ENCODE measurements at regions not wholly inside any gene's neighbourhood (a gene's known extent, or its start where the extent isn't known, plus 50 kb on each side); places are given as distances from the start of the nearest gene placed in this dataset.
A peak's percentile ranks its signal among the peaks of the same experiment; 100 is the strongest.

GRCh38 chr15:62558640-62559380, 393.7 kb upstream of the C2CD4B start:
- H3K36me3 ChIP-seq (ENCODE audit: control insufficient read depth in 2 of 2, insufficient read depth in 2 of 2, low read length in 2 of 2) = no peaks in the 10 kb centered on the region
- no peaks in the 10 kb centered on the region for H3K27me3 ChIP-seq (ENCODE audit: control insufficient read depth in 2 of 2, insufficient read depth in 2 of 2, low read length in 2 of 2)
- peak overlapping the region in 1 of 2 donors; percentile 19 for H3K9ac ChIP-seq (ENCODE audit: low read depth in 1 of 2, low read length in 2 of 2)
- H3K4me1 ChIP-seq (ENCODE audit: control insufficient read depth in 2 of 2, insufficient read depth in 2 of 2, low read length in 2 of 2) = peaks cover 16 to 24% of the 10 kb centered on the region in 2 donors
- H3K27ac ChIP-seq (ENCODE audit: low read depth in 2 of 2, low read length in 2 of 2) = peak overlapping the region; percentile 17 to 23
- H3K4me3 ChIP-seq (ENCODE audit: low read length in 2 of 2) = no peak overlapping the region
- H3K9me3 ChIP-seq (ENCODE audit: control insufficient read depth in 2 of 2, low read length in 2 of 2) = no peaks in the 10 kb centered on the region

GRCh38 chr15:62559381-62559733, 394.3 kb upstream of the C2CD4B start:
- peak overlapping the region in 1 of 2 donors; percentile 17 for H3K27ac ChIP-seq (ENCODE audit: low read depth in 2 of 2, low read length in 2 of 2)
- H3K4me3 ChIP-seq (ENCODE audit: low read length in 2 of 2) = no peak overlapping the region
- H3K27me3 ChIP-seq (ENCODE audit: control insufficient read depth in 2 of 2, insufficient read depth in 2 of 2, low read length in 2 of 2) = no peaks in the 10 kb centered on the region
- peak overlapping the region in 1 of 2 donors; percentile 19 for H3K9ac ChIP-seq (ENCODE audit: low read depth in 1 of 2, low read length in 2 of 2)
- H3K9me3 ChIP-seq (ENCODE audit: control insufficient read depth in 2 of 2, low read length in 2 of 2) = no peaks in the 10 kb centered on the region
- no peaks in the 10 kb centered on the region for H3K36me3 ChIP-seq (ENCODE audit: control insufficient read depth in 2 of 2, insufficient read depth in 2 of 2, low read length in 2 of 2)
- peaks cover 21 to 30% of the 10 kb centered on the region in 2 donors for H3K4me1 ChIP-seq (ENCODE audit: control insufficient read depth in 2 of 2, insufficient read depth in 2 of 2, low read length in 2 of 2)

GRCh38 chr15:62561059-62561519, 396.0 kb upstream of the C2CD4B start:
- Histone ChIP-seq H3K9ac (ENCODE audit: low read depth in 1 of 2, low read length in 2 of 2) (peak overlapping the region; percentile 78 to 82), H3K27ac (ENCODE audit: low read depth in 2 of 2, low read length in 2 of 2) (peak overlapping the region; percentile 86 to 89), H3K4me3 (ENCODE audit: low read length in 2 of 2) (peak overlapping the region; percentile 69 to 80), H3K9me3 (ENCODE audit: control insufficient read depth in 2 of 2, low read length in 2 of 2) (no peaks in the 10 kb centered on the region), H3K4me1 (ENCODE audit: control insufficient read depth in 2 of 2, insufficient read depth in 2 of 2, low read length in 2 of 2) (peaks cover 23 to 43% of the 10 kb centered on the region in 2 donors), H3K27me3 (ENCODE audit: control insufficient read depth in 2 of 2, insufficient read depth in 2 of 2, low read length in 2 of 2) (no peaks in the 10 kb centered on the region), H3K36me3 (ENCODE audit: control insufficient read depth in 2 of 2, insufficient read depth in 2 of 2, low read length in 2 of 2) (no peaks in the 10 kb centered on the region)

- peak overlapping the region; percentile 69 to 80 for H3K4me3 ChIP-seq (ENCODE audit: low read length in 2 of 2)
- no peaks in the 10 kb centered on the region for H3K9me3 ChIP-seq (ENCODE audit: control insufficient read depth in 2 of 2, low read length in 2 of 2)
- H3K27ac ChIP-seq (ENCODE audit: low read depth in 2 of 2, low read length in 2 of 2) = peak overlapping the region; percentile 86 to 89
- H3K4me1 ChIP-seq (ENCODE audit: control insufficient read depth in 2 of 2, insufficient read depth in 2 of 2, low read length in 2 of 2) = peaks cover 25 to 47% of the 10 kb centered on the region in 2 donors
- H3K27me3 ChIP-seq (ENCODE audit: control insufficient read depth in 2 of 2, insufficient read depth in 2 of 2, low read length in 2 of 2) = no peaks in the 10 kb centered on the region
- H3K9ac ChIP-seq (ENCODE audit: low read depth in 1 of 2, low read length in 2 of 2) = peak overlapping the region; percentile 78 to 82
- H3K36me3 ChIP-seq (ENCODE audit: control insufficient read depth in 2 of 2, insufficient read depth in 2 of 2, low read length in 2 of 2) = no peaks in the 10 kb centered on the region
These were observed 396.5 kb upstream of the C2CD4B start for GRCh38 chr15:62561571-62561970.

GRCh38 chr15:62564886-62565633, 400.0 kb upstream of the C2CD4B start:
- no peak overlapping the region for H3K27ac ChIP-seq (ENCODE audit: low read depth in 2 of 2, low read length in 2 of 2)
- no peaks in the 10 kb centered on the region for H3K9me3 ChIP-seq (ENCODE audit: control insufficient read depth in 2 of 2, low read length in 2 of 2)
- peaks cover 35 to 64% of the 10 kb centered on the region in 2 donors for H3K4me1 ChIP-seq (ENCODE audit: control insufficient read depth in 2 of 2, insufficient read depth in 2 of 2, low read length in 2 of 2)
- H3K27me3 ChIP-seq (ENCODE audit: control insufficient read depth in 2 of 2, insufficient read depth in 2 of 2, low read length in 2 of 2) = no peaks in the 10 kb centered on the region
- H3K4me3 ChIP-seq (ENCODE audit: low read length in 2 of 2) = no peak overlapping the region
- H3K36me3 ChIP-seq (ENCODE audit: control insufficient read depth in 2 of 2, insufficient read depth in 2 of 2, low read length in 2 of 2) = no peaks in the 10 kb centered on the region
- H3K9ac ChIP-seq (ENCODE audit: low read depth in 1 of 2, low read length in 2 of 2) = no peak overlapping the region

GRCh38 chr15:62565634-62566026, 400.5 kb upstream of the C2CD4B start:
- H3K9me3 ChIP-seq (ENCODE audit: control insufficient read depth in 2 of 2, low read length in 2 of 2) = no peaks in the 10 kb centered on the region
- no peak overlapping the region for H3K9ac ChIP-seq (ENCODE audit: low read depth in 1 of 2, low read length in 2 of 2)
- no peak overlapping the region for H3K27ac ChIP-seq (ENCODE audit: low read depth in 2 of 2, low read length in 2 of 2)
- no peaks in the 10 kb centered on the region for H3K27me3 ChIP-seq (ENCODE audit: control insufficient read depth in 2 of 2, insufficient read depth in 2 of 2, low read length in 2 of 2)
- no peaks in the 10 kb centered on the region for H3K36me3 ChIP-seq (ENCODE audit: control insufficient read depth in 2 of 2, insufficient read depth in 2 of 2, low read length in 2 of 2)
- no peak overlapping the region for H3K4me3 ChIP-seq (ENCODE audit: low read length in 2 of 2)
- H3K4me1 ChIP-seq (ENCODE audit: control insufficient read depth in 2 of 2, insufficient read depth in 2 of 2, low read length in 2 of 2) = peaks cover 39 to 67% of the 10 kb centered on the region in 2 donors

GRCh38 chr15:62566248-62566647, 401.2 kb upstream of the C2CD4B start:
- no peaks in the 10 kb centered on the region for H3K36me3 ChIP-seq (ENCODE audit: control insufficient read depth in 2 of 2, insufficient read depth in 2 of 2, low read length in 2 of 2)
- no peaks in the 10 kb centered on the region for H3K27me3 ChIP-seq (ENCODE audit: control insufficient read depth in 2 of 2, insufficient read depth in 2 of 2, low read length in 2 of 2)
- no peak overlapping the region for H3K4me3 ChIP-seq (ENCODE audit: low read length in 2 of 2)
- H3K9me3 ChIP-seq (ENCODE audit: control insufficient read depth in 2 of 2, low read length in 2 of 2) = no peaks in the 10 kb centered on the region
- peaks cover 42 to 68% of the 10 kb centered on the region in 2 donors for H3K4me1 ChIP-seq (ENCODE audit: control insufficient read depth in 2 of 2, insufficient read depth in 2 of 2, low read length in 2 of 2)
- H3K9ac ChIP-seq (ENCODE audit: low read depth in 1 of 2, low read length in 2 of 2) = no peak overlapping the region
- H3K27ac ChIP-seq (ENCODE audit: low read depth in 2 of 2, low read length in 2 of 2) = no peak overlapping the region

- Histone ChIP-seq H3K4me1 (ENCODE audit: control insufficient read depth in 2 of 2, insufficient read depth in 2 of 2, low read length in 2 of 2) (peaks cover 42 to 68% of the 10 kb centered on the region in 2 donors), H3K9me3 (ENCODE audit: control insufficient read depth in 2 of 2, low read length in 2 of 2) (no peaks in the 10 kb centered on the region), H3K27me3 (ENCODE audit: control insufficient read depth in 2 of 2, insufficient read depth in 2 of 2, low read length in 2 of 2) (no peaks in the 10 kb centered on the region), H3K4me3 (ENCODE audit: low read length in 2 of 2) (no peak overlapping the region), H3K9ac (ENCODE audit: low read depth in 1 of 2, low read length in 2 of 2) (no peak overlapping the region), H3K27ac (ENCODE audit: low read depth in 2 of 2, low read length in 2 of 2) (no peak overlapping the region), H3K36me3 (ENCODE audit: control insufficient read depth in 2 of 2, insufficient read depth in 2 of 2, low read length in 2 of 2) (no peaks in the 10 kb centered on the region)
These were observed 402.4 kb upstream of the C2CD4B start for GRCh38 chr15:62567501-62567900.

- H3K9ac ChIP-seq (ENCODE audit: low read depth in 1 of 2, low read length in 2 of 2) = no peak overlapping the region
- no peaks in the 10 kb centered on the region for H3K36me3 ChIP-seq (ENCODE audit: control insufficient read depth in 2 of 2, insufficient read depth in 2 of 2, low read length in 2 of 2)
- no peaks in the 10 kb centered on the region for H3K9me3 ChIP-seq (ENCODE audit: control insufficient read depth in 2 of 2, low read length in 2 of 2)
- peaks cover 42 to 68% of the 10 kb centered on the region in 2 donors for H3K4me1 ChIP-seq (ENCODE audit: control insufficient read depth in 2 of 2, insufficient read depth in 2 of 2, low read length in 2 of 2)
- H3K27me3 ChIP-seq (ENCODE audit: control insufficient read depth in 2 of 2, insufficient read depth in 2 of 2, low read length in 2 of 2) = no peaks in the 10 kb centered on the region
- H3K4me3 ChIP-seq (ENCODE audit: low read length in 2 of 2) = no peak overlapping the region
- H3K27ac ChIP-seq (ENCODE audit: low read depth in 2 of 2, low read length in 2 of 2) = no peak overlapping the region
These were observed 402.9 kb upstream of the C2CD4B start for GRCh38 chr15:62568004-62568403.

- peaks cover 42 to 63% of the 10 kb centered on the region in 2 donors for H3K4me1 ChIP-seq (ENCODE audit: control insufficient read depth in 2 of 2, insufficient read depth in 2 of 2, low read length in 2 of 2)
- no peaks in the 10 kb centered on the region for H3K36me3 ChIP-seq (ENCODE audit: control insufficient read depth in 2 of 2, insufficient read depth in 2 of 2, low read length in 2 of 2)
- no peak overlapping the region for H3K9ac ChIP-seq (ENCODE audit: low read depth in 1 of 2, low read length in 2 of 2)
- no peaks in the 10 kb centered on the region for H3K27me3 ChIP-seq (ENCODE audit: control insufficient read depth in 2 of 2, insufficient read depth in 2 of 2, low read length in 2 of 2)
- no peak overlapping the region for H3K4me3 ChIP-seq (ENCODE audit: low read length in 2 of 2)
- H3K9me3 ChIP-seq (ENCODE audit: control insufficient read depth in 2 of 2, low read length in 2 of 2) = no peaks in the 10 kb centered on the region
- peak overlapping the region; percentile 50 to 78 for H3K27ac ChIP-seq (ENCODE audit: low read depth in 2 of 2, low read length in 2 of 2)
These were observed 403.6 kb upstream of the C2CD4B start for GRCh38 chr15:62568702-62569101.
